ENCODE measurements at regions not wholly inside any gene's neighbourhood (a gene's known extent, or its start where the extent isn't known, plus 50 kb on each side); places are given as distances from the start of the nearest gene placed in this dataset.

GRCh38 chr20:9939231-9939630, 95.6 kb upstream of the ANKEF1 start:
- no peaks in the 10 kb centered on the region for H3K4me1 ChIP-seq (ENCODE audit: insufficient read depth)
- H3K27ac ChIP-seq (ENCODE audit: low read depth), result no peak overlapping the region
- no peak for DNase-seq (ENCODE audit: extremely low spot score)
- 73% methylated on average over 2 of the region's 2 CpGs for WGBS
- no peaks in the 10 kb centered on the region for H3K36me3 ChIP-seq (ENCODE audit: insufficient read depth)
- H3K4me3 ChIP-seq (ENCODE audit: low read depth, low read length), result no peak overlapping the region

DNA sequence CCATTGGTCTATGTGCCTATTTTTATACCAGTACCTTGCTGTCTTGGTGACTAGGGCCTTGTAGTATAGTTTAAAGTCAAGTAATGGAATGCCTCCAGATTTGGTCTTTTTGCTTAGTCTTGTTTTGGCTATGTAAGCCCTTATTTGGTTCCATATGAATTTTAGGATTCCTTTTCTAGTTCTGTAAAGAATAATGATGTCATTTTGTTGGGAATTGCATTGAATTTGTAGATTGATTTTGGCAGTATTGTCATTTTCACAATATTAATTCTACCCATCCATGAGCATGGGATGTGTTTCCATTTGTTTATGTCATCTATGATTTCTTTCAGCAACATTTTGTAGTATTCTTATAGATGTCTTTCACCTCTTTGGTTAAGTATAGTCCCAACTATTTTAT, 96.4 kb upstream of the PAK5 start:
- no peaks in the 10 kb centered on the region for H3K36me3 ChIP-seq (ENCODE audit: insufficient read depth)
- no peak overlapping the region for H3K4me3 ChIP-seq (ENCODE audit: low read depth, low read length)
- no peak for DNase-seq (ENCODE audit: extremely low spot score)
- H3K4me1 ChIP-seq (ENCODE audit: insufficient read depth), result no peaks in the 10 kb centered on the region
- H3K27ac ChIP-seq (ENCODE audit: low read depth), result no peak overlapping the region

DNA sequence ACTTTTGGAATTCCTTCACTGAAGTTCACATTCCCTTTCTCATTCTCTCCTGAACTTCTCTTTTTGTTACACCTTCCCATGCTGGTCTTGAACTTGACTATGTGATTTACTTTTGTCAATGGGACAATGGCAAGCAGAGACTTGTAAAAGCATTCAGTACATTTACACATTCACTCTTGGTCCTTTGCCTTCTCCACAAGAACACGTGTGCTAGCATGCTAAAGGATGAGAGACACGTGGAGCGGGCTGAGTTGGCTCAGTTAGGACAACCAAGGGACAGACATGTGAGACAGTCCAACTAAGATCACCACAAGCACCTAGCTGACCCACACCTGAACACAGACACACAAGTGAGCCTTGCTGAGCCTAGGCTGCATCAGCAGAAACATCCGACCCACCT, 91.3 kb upstream of the PAK5 start:
- no peak for DNase-seq (ENCODE audit: extremely low spot score)
- Histone ChIP-seq H3K27ac (ENCODE audit: low read depth) (no peak overlapping the region), H3K36me3 (ENCODE audit: insufficient read depth) (no peaks in the 10 kb centered on the region), H3K4me3 (ENCODE audit: low read depth, low read length) (no peak overlapping the region), H3K4me1 (ENCODE audit: insufficient read depth) (no peaks in the 10 kb centered on the region)
- WGBS, result 79% methylated on average over 4 of the region's 4 CpGs

GRCh38 chr20:9928955-9929354, 90.1 kb upstream of the PAK5 start:
- no peaks in the 10 kb centered on the region for H3K4me1 ChIP-seq (ENCODE audit: insufficient read depth)
- no peak overlapping the region for H3K27ac ChIP-seq (ENCODE audit: low read depth)
- H3K4me3 ChIP-seq (ENCODE audit: low read depth, low read length), result no peak overlapping the region
- 92% methylated on average over 1 of the region's 1 CpG for WGBS
- no peaks in the 10 kb centered on the region for H3K36me3 ChIP-seq (ENCODE audit: insufficient read depth)
- no peak for DNase-seq (ENCODE audit: extremely low spot score)

GRCh38 chr20:9928281-9928737, 89.4 kb upstream of the PAK5 start:
- 31% methylated on average over 5 of the region's 5 CpGs for WGBS

DNA sequence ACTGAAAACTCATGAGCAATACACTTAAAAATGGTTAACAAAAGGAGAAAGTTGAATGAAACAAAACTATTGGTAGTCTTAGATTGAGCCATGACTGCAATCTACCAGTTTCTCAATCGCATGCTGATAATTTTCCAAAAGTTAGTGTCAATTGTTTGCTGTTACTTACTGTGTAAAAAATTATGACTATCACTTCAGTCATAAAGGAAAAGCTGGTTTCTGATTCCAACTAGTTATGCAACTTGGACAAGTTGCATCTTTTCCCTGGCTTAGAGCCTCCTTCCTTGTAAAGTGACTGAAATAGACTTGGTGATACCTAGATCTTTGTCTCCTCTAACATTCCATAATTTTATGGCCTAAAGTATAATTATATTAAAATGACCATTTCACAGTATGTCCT, 88.3 kb upstream of the PAK5 start:
- no peaks in the 10 kb centered on the region for H3K4me1 ChIP-seq (ENCODE audit: insufficient read depth)
- WGBS, result 66% methylated on average over 1 of the region's 1 CpG
- H3K4me3 ChIP-seq (ENCODE audit: low read depth, low read length), result no peak overlapping the region
- H3K27ac ChIP-seq (ENCODE audit: low read depth), result no peak overlapping the region
- DNase-seq (ENCODE audit: extremely low spot score), result no peak
- no peaks in the 10 kb centered on the region for H3K36me3 ChIP-seq (ENCODE audit: insufficient read depth)

More at GRCh38 chr20:9928281-9928737, 89.4 kb upstream of the PAK5 start:
- Histone ChIP-seq H3K27ac (ENCODE audit: low read depth) (no peak overlapping the region), H3K4me1 (ENCODE audit: insufficient read depth) (no peaks in the 10 kb centered on the region), H3K36me3 (ENCODE audit: insufficient read depth) (no peaks in the 10 kb centered on the region), H3K4me3 (ENCODE audit: low read depth, low read length) (no peak overlapping the region)
- DNase-seq (ENCODE audit: extremely low spot score), result no peak

- no peak overlapping the region for H3K4me3 ChIP-seq (ENCODE audit: low read depth, low read length)
- H3K27ac ChIP-seq (ENCODE audit: low read depth), result no peak overlapping the region
- H3K36me3 ChIP-seq (ENCODE audit: insufficient read depth), result no peaks in the 10 kb centered on the region
- no peak for DNase-seq (ENCODE audit: extremely low spot score)
- no peaks in the 10 kb centered on the region for H3K4me1 ChIP-seq (ENCODE audit: insufficient read depth)
These were observed 87.6 kb upstream of the PAK5 start for GRCh38 chr20:9926476-9926875.

GRCh38 chr20:9926007-9926406, 87.1 kb upstream of the PAK5 start:
- Histone ChIP-seq H3K36me3 (ENCODE audit: insufficient read depth) (no peaks in the 10 kb centered on the region), H3K4me1 (ENCODE audit: insufficient read depth) (no peaks in the 10 kb centered on the region), H3K27ac (ENCODE audit: low read depth) (no peak overlapping the region), H3K4me3 (ENCODE audit: low read depth, low read length) (no peak overlapping the region)
- 66% methylated on average over 1 of the region's 1 CpG for WGBS
- no peak for DNase-seq (ENCODE audit: extremely low spot score)

DNA sequence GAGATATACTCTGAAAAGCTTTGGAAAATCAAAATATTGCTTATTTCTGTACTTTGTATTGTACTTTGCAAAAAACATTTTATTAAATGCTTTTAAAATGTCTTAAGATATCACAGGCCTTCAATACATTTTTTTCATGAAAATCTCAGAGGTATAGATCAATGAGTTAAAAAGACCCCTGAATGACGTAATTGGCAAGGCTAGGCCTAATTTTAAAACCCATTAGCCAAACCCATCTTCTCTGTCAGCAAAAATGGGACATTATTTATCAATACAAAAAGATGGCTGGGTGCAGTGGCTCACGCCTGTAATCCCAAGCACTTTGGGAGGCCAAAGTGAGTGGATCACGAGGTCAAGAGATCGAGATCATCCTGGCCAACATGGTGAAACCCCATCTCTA, 84.8 kb upstream of the PAK5 start:
- H3K4me3 ChIP-seq (ENCODE audit: low read depth, low read length), result no peak overlapping the region
- H3K27ac ChIP-seq (ENCODE audit: low read depth), result no peak overlapping the region
- DNase-seq (ENCODE audit: extremely low spot score), result no peak
- H3K36me3 ChIP-seq (ENCODE audit: insufficient read depth), result no peaks in the 10 kb centered on the region
- 82% methylated on average over 4 of the region's 4 CpGs for WGBS
- no peaks in the 10 kb centered on the region for H3K4me1 ChIP-seq (ENCODE audit: insufficient read depth)

GRCh38 chr20:9920866-9921265, 82.0 kb upstream of the PAK5 start:
- no peak overlapping the region for H3K27ac ChIP-seq (ENCODE audit: low read depth)
- no peak overlapping the region for H3K4me3 ChIP-seq (ENCODE audit: low read depth, low read length)
- no peak for DNase-seq (ENCODE audit: extremely low spot score)
- no peaks in the 10 kb centered on the region for H3K4me1 ChIP-seq (ENCODE audit: insufficient read depth)
- H3K36me3 ChIP-seq (ENCODE audit: insufficient read depth), result no peaks in the 10 kb centered on the region
- 56% methylated on average over 2 of the region's 2 CpGs for WGBS

DNA sequence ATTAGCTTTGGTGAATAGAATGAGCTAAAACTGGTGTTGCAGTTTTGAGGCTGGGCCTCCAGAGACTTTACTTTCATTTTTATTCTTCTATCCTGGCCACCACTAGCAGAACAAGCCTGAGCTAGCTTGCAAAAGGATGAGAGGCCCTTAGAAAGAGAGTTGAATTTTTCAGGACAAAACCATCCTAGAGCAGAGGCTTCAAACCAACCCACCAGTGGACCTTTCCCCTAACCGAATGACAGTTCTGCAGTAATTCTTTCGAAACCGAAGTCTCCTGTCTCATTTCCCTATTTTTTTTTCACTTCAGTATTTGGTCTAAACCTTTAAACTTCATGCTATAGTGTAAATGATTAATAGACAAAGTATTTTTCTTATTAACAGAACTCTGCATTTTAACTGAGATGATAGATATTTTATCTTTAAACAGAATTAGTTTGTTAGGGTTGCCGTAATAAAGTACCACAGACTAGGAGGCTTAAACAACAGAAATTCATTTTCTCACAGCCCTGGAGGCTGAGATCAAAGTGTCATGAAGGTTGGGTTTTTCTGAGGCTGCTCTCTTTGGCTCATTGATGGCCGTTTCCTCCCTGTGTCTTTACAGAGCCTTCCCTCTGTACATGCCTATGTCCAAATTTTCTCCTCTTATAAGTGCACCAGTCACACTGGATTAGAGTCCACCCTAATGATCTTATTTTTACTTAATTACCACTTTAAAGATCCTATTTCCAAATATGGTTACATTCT, 80.6 kb upstream of the PAK5 start:
- Histone ChIP-seq H3K36me3 (ENCODE audit: insufficient read depth) (no peaks in the 10 kb centered on the region), H3K4me1 (ENCODE audit: insufficient read depth) (no peaks in the 10 kb centered on the region), H3K4me3 (ENCODE audit: low read depth, low read length) (no peak overlapping the region), H3K27ac (ENCODE audit: low read depth) (no peak overlapping the region)
- no peak for DNase-seq (ENCODE audit: extremely low spot score)
- 78% methylated on average over 5 of the region's 5 CpGs for WGBS

DNA sequence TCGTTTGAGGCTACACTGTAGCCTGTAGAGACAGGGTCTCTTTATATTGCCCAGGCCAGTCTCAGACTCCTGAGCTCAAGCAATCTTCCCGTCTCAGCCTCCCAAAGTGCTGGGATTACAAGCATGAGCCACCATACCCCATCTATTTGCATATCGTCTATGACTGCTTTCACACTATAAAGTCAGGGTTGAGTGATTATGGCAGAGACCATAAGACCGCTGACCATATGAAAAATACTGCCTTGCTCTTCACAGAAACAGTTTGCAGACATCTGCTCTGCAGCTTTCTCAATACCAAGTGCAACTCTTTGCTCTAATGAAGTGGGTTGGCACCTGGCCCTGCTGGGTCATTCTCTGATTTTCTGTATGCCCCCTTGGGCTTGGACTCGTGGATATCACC, 79.5 kb upstream of the PAK5 start:
- H3K27ac ChIP-seq (ENCODE audit: low read depth), result no peak overlapping the region
- no peak for DNase-seq (ENCODE audit: extremely low spot score)
- 61% methylated on average over 5 of the region's 5 CpGs for WGBS

GRCh38 chr20:9916761-9917160, 77.9 kb upstream of the PAK5 start:
- H3K27ac ChIP-seq (ENCODE audit: low read depth), result no peak overlapping the region
- H3K36me3 ChIP-seq (ENCODE audit: insufficient read depth), result no peaks in the 10 kb centered on the region
- WGBS, result 33% methylated on average over 2 of the region's 2 CpGs
- DNase-seq (ENCODE audit: extremely low spot score), result no peak
- no peak overlapping the region for H3K4me3 ChIP-seq (ENCODE audit: low read depth, low read length)
- no peaks in the 10 kb centered on the region for H3K4me1 ChIP-seq (ENCODE audit: insufficient read depth)

More for the DNA sequence above, 79.5 kb upstream of the PAK5 start:
- H3K36me3 ChIP-seq (ENCODE audit: insufficient read depth), result no peaks in the 10 kb centered on the region
- no peaks in the 10 kb centered on the region for H3K4me1 ChIP-seq (ENCODE audit: insufficient read depth)
- no peak overlapping the region for H3K4me3 ChIP-seq (ENCODE audit: low read depth, low read length)

GRCh38 chr20:9912858-9913434, 74.1 kb upstream of the PAK5 start:
- no peak overlapping the region for H3K27ac ChIP-seq (ENCODE audit: low read depth)
- H3K4me3 ChIP-seq (ENCODE audit: low read depth, low read length), result no peak overlapping the region
- H3K36me3 ChIP-seq (ENCODE audit: insufficient read depth), result no peaks in the 10 kb centered on the region
- peak; percentile 17 for DNase-seq (ENCODE audit: extremely low spot score)
- H3K4me1 ChIP-seq (ENCODE audit: insufficient read depth), result no peaks in the 10 kb centered on the region
- 4% methylated on average over 8 of the region's 8 CpGs for WGBS
